ENCODE measurements at regions not wholly inside any gene's neighbourhood (a gene's known extent, or its start where the extent isn't known, plus 50 kb on each side); places are given as distances from the start of the nearest gene placed in this dataset.

DNA sequence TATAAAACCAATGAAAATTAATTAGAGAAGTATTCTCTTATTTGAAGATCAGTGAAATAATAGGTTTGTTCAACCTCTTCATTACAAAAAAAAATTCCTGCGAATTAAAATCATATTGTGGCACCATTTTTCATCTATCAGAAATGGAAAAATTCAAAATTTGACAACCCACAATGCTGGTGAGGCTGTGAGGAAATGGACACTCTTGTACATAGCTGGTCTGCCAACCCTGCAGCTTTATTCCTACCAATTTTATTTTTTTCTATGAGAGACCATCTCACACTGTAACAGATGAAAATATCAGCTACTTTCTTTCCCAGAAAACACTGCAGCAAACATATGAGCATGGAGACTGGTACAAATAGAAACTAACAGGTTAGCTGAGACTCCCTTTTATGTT lies 208.8 kb upstream of the SEMA3E start:
- Mint-ChIP-seq H3K27ac (no peak overlapping the region), H3K4me3 (no peak overlapping the region), H3K4me1 (no peaks in the 10 kb centered on the region), H3K36me3 (ENCODE audit: low read depth) (no peaks in the 10 kb centered on the region), H3K9me3 (no peaks in the 10 kb centered on the region), H3K27me3 (ENCODE audit: low read depth) (no peaks in the 10 kb centered on the region)
- TF ChIP-seq, protein P1, sequence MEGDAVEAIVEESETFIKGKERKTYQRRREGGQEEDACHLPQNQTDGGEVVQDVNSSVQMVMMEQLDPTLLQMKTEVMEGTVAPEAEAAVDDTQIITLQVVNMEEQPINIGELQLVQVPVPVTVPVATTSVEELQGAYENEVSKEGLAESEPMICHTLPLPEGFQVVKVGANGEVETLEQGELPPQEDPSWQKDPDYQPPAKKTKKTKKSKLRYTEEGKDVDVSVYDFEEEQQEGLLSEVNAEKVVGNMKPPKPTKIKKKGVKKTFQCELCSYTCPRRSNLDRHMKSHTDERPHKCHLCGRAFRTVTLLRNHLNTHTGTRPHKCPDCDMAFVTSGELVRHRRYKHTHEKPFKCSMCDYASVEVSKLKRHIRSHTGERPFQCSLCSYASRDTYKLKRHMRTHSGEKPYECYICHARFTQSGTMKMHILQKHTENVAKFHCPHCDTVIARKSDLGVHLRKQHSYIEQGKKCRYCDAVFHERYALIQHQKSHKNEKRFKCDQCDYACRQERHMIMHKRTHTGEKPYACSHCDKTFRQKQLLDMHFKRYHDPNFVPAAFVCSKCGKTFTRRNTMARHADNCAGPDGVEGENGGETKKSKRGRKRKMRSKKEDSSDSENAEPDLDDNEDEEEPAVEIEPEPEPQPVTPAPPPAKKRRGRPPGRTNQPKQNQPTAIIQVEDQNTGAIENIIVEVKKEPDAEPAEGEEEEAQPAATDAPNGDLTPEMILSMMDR (IDR thresholded peaks at IDR 0.05; ENCODE audit: unreplicated experiment in 3 of 3), result no peak

DNA sequence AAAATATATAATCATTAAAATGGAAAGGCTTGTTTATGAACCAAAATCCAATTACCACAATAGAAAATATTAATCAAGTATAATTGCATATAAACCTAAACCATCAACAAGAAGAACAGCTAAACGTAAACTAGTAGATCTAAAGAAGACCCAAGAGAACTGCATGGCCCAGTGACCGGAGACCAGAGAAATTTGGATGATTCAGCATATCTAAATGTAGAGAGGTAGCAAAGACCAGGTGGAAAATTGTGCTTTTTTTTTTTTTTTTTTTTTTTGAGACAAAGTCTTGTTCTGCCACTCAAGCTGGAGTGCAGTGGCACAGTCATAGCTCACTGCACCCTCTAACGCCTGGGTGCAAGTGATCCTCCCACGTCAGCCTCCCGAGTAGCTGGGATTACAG lies 207.2 kb upstream of the SEMA3E start:
- Mint-ChIP-seq H3K27me3 (ENCODE audit: low read depth) (no peaks in the 10 kb centered on the region), H3K27ac (no peak overlapping the region), H3K9me3 (no peaks in the 10 kb centered on the region), H3K4me3 (no peak overlapping the region), H3K36me3 (ENCODE audit: low read depth) (no peaks in the 10 kb centered on the region), H3K4me1 (no peaks in the 10 kb centered on the region)
- TF ChIP-seq, protein P1 (IDR thresholded peaks at IDR 0.05; ENCODE audit: unreplicated experiment in 3 of 3), result no peak

DNA sequence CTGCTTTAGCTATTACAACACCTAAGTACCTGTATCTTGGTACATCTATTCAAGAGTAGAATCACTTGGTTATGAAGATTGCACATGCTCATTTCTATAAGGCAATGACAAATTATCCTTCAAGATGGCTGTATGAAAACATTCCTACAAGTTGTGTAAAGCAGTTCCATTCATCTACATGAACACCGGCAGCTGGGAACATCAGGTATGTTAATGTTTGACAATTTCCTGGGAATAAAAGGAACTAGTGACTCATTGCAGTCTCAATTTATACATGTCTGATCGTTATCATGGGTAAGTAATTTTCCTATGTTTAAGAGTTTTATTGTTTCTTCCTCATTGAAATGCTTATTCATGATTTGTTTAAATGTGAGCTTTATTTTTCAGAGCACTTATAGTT lies 203.2 kb upstream of the SEMA3E start:
- Mint-ChIP-seq H3K36me3 (ENCODE audit: low read depth) (no peaks in the 10 kb centered on the region), H3K9me3 (no peaks in the 10 kb centered on the region), H3K4me1 (no peaks in the 10 kb centered on the region), H3K27ac (no peak overlapping the region), H3K27me3 (ENCODE audit: low read depth) (no peaks in the 10 kb centered on the region), H3K4me3 (no peak overlapping the region)
- TF ChIP-seq, protein P1 (IDR thresholded peaks at IDR 0.05; ENCODE audit: unreplicated experiment in 3 of 3), result no peak

DNA sequence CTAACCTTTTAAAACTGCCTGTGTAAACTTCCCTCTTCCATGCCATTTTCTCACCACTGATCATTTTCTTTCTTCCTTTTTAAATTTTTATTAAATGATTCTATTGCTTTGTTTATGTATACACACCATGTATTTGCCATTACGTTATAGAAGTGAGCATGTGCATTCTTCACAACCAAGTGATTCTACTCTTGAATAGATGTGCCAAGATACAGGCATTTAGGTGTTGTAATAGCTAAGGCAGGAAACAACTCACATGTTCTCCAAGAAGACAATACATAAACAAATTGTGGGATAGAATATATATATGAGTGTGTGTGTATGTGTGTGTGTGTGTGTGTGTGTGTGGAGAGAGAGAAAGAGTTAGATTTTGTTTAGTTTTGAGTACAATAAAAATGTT lies 202.6 kb upstream of the SEMA3E start:
- no peaks in the 10 kb centered on the region for H3K27me3 Mint-ChIP-seq (ENCODE audit: low read depth)
- no peaks in the 10 kb centered on the region for H3K36me3 Mint-ChIP-seq (ENCODE audit: low read depth)
- TF ChIP-seq, protein P1 (IDR thresholded peaks at IDR 0.05; ENCODE audit: unreplicated experiment in 3 of 3), result no peak
- no peak overlapping the region for H3K27ac Mint-ChIP-seq
- H3K4me3 Mint-ChIP-seq, result no peak overlapping the region
- no peaks in the 10 kb centered on the region for H3K9me3 Mint-ChIP-seq
- no peaks in the 10 kb centered on the region for H3K4me1 Mint-ChIP-seq

DNA sequence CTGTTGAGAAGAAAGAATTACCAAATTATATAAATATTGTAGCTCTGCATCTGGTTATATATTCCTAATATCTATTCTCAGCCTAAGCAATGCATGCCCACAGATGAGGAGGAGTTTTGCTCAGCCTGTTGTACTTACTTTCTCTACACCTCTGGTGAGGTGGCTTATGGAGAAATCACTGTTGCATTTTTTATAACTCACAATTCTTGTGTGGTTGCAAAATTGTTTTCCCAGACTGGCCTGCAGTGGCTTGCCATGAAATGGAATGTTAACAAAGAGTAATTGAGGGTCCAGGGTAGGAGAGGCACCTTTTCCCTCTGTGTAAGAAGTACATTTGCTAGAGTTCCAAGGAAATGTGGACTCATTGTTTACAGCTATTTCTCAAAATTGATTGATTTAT lies 202.0 kb upstream of the SEMA3E start:
- Mint-ChIP-seq H3K27ac (no peak overlapping the region), H3K36me3 (ENCODE audit: low read depth) (no peaks in the 10 kb centered on the region), H3K4me1 (no peaks in the 10 kb centered on the region), H3K27me3 (ENCODE audit: low read depth) (no peaks in the 10 kb centered on the region), H3K9me3 (peaks cover 3% of the 10 kb centered on the region), H3K4me3 (no peak overlapping the region)
- TF ChIP-seq, protein P1 (IDR thresholded peaks at IDR 0.05; ENCODE audit: unreplicated experiment in 3 of 3), result no peak

DNA sequence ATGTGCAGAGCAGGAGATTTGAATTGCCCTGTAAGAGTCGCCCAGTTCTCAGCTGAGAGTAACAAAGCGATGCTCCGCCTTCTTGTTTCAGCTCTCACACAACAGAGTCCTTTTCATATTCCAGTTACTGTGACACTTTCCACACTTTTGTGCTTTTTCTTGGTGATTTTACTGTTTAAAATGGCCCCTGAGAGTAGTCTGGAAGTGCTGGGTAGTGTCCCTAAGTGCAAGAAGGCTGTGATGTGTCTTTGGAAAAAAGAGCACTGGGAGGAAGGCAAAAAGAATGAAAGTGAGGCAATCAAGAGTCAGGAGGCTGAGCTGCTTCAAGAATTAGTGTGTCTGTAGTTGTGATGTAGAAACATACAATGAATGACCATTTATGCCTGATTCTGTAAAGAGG lies 201.2 kb upstream of the SEMA3E start:
- H3K27ac Mint-ChIP-seq, result no peak overlapping the region
- H3K9me3 Mint-ChIP-seq, result peaks cover 4% of the 10 kb centered on the region
- TF ChIP-seq, protein P1 (IDR thresholded peaks at IDR 0.05; ENCODE audit: unreplicated experiment in 3 of 3), result no peak
- no peaks in the 10 kb centered on the region for H3K27me3 Mint-ChIP-seq (ENCODE audit: low read depth)
- H3K36me3 Mint-ChIP-seq (ENCODE audit: low read depth), result no peaks in the 10 kb centered on the region
- no peak overlapping the region for H3K4me3 Mint-ChIP-seq
- no peaks in the 10 kb centered on the region for H3K4me1 Mint-ChIP-seq

Measured in nephron (organoid).